ENCODE measurements at regions not wholly inside any gene's neighbourhood (a gene's known extent, or its start where the extent isn't known, plus 50 kb on each side); places are given as distances from the start of the nearest gene placed in this dataset.

DNA sequence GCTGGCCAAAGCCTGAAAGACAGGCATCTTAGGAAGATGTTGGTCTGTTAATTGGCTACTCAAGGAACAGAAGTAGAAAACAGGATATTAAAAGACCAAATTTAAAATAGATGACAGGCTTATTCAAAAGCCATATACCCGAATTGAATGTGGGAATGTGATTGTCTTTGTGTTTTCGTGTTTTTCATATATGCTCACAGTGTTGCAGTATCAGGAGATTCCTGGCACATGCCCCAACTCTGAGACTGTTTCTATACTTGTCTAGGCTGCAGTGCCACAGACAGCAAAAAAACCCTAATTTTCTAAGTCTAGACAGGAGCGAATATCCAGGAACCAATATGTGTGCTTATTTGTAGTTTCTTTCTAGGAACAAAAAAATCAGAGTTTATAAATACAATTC lies 57.4 kb upstream of the KRR1 start:
- no peak overlapping the region for H3K4me3 ChIP-seq
- no peak for TF ChIP-seq CTCF (IDR thresholded peaks at IDR 0.05)
- no peak for DNase-seq (ENCODE audit: low spot score)
- no peak overlapping the region for H3K27ac ChIP-seq

- no peak for DNase-seq (ENCODE audit: low spot score)
- no peak for TF ChIP-seq CTCF (IDR thresholded peaks at IDR 0.05)
- no peak overlapping the region for H3K4me3 ChIP-seq
- H3K27ac ChIP-seq: no peak overlapping the region
Observed at GRCh38 chr12:75568393-75568792, 57.0 kb upstream of the KRR1 start.

GRCh38 chr12:75565795-75566194 lies 54.4 kb upstream of the KRR1 start:
- Histone ChIP-seq H3K4me3 (no peak overlapping the region), H3K27ac (no peak overlapping the region)
- TF ChIP-seq CTCF (IDR thresholded peaks at IDR 0.05): no peak
- no peak for DNase-seq (ENCODE audit: low spot score)

DNA sequence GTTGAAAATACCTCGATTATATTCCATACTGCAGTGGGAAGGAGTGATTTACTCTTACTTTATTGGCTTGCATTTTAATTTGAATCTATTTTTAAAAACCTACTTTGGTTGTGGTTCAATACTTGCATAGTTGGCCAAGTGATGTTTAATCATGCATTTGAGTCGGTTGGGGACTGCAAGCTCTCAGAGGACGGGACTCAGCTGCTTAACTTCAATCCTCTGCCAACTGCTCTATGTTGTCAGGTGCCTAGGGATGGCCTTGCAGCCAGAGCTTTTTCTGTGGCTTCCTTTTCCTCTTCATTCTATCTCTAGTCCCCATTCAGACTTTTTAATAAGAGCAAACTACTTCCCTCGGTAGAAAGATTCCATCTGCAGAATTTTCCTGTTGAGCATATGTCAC lies 53.4 kb upstream of the KRR1 start:
- no peak overlapping the region for H3K27ac ChIP-seq
- no peak for TF ChIP-seq CTCF (IDR thresholded peaks at IDR 0.05)
- no peak for DNase-seq (ENCODE audit: low spot score)
- H3K4me3 ChIP-seq: no peak overlapping the region

GRCh38 chr12:75564398-75564797 lies 53.0 kb upstream of the KRR1 start:
- Histone ChIP-seq H3K27ac (no peak overlapping the region), H3K4me3 (no peak overlapping the region)
- DNase-seq (ENCODE audit: low spot score): no peak
- no peak for TF ChIP-seq CTCF (IDR thresholded peaks at IDR 0.05)

DNA sequence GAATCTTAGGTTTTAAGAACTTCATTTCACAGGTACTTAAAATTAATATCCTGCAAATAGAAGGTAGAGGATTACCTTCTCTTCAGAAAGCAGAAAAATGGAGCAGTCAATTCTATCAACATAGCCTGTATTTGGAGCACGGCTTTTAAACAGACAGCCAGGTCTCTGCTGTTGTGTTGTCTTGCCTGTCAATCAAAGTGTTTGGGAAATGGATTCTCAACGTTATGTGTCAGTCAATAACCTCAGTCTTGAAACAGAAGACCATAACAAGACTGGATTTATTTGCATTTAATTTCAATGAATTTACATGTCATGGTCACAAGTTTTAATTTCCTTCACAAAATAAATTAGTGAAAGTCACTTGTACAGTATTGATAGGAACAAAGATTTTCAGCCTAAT lies 51.9 kb upstream of the KRR1 start:
- no peak for TF ChIP-seq CTCF (IDR thresholded peaks at IDR 0.05)
- H3K4me3 ChIP-seq: no peak overlapping the region
- DNase-seq (ENCODE audit: low spot score): no peak
- H3K27ac ChIP-seq: no peak overlapping the region

DNA sequence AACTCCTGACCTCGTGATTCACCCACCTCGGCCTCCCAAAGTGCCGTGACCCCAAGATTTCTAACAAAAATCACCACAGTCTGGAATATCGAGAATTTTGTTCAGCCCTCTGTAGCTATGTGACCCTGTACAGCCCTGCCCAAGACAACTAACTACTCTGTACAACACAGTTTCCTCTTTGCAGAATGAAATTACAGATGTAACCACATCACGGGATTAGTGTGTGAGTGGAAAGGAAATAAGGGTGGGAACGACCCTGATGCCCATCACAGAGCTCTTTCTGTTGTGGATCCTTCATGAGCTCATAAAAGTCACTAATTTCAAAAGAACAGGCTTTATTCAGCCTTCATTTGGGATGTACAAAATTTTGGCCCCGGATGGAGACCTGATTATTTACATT lies 50.5 kb upstream of the KRR1 start:
- no peak overlapping the region for H3K27ac ChIP-seq
- TF ChIP-seq CTCF (IDR thresholded peaks at IDR 0.05): no peak
- DNase-seq (ENCODE audit: low spot score): no peak
- H3K4me3 ChIP-seq: no peak overlapping the region

Measured in coronary artery (tissue), 2 donors.